ENCODE measurements at regions not wholly inside any gene's neighbourhood (a gene's known extent, or its start where the extent isn't known, plus 50 kb on each side); places are given as distances from the start of the nearest gene placed in this dataset.

DNA sequence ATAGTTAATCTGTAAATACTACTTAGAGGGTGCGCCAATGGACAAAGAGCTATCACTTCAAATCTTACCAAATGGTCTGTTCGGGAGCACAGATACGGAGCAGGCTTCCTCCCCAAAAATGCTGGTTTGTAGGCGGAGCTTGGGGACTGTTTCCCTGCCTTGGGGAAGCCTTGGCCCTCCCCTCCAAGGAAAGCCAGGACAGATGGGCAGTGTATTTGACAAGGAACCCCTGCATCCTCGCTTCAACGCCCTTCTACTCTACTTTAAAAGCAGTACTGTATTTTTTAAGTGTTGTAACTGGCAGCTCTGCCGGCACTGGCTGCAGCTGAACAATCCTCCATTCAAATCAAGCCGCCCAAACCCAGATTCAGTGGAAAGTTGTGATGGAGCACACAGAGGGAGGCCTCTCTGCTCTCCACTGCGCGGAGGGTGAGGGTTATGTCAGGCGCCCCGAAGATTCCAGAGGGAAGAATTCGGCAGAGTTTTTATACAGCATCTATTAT, 83.1 kb upstream of the FNDC3B start:
- DNase-seq (ENCODE audit: low spot score) = no peak

DNA sequence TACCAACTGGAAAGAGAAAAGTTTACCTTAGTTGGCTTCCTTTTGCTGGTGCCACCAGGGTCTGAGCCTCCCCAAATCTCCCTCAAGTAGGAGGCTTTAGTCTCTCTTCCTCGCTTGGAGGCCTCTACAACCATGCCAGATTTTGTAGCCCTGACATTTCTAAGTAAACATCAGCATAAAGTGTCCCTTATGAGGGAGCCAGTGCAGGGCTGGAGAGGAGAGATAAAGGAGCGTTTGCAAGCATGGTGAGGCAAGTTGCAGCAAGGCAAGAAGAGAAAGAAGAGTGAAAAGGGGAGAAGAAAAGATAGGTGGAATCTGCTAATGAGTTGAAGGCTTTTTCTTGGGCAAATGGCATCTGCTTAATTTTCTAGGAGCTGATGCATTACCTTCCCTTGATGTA, 82.7 kb upstream of the FNDC3B start:
- DNase-seq (ENCODE audit: low spot score) = no peak

DNA sequence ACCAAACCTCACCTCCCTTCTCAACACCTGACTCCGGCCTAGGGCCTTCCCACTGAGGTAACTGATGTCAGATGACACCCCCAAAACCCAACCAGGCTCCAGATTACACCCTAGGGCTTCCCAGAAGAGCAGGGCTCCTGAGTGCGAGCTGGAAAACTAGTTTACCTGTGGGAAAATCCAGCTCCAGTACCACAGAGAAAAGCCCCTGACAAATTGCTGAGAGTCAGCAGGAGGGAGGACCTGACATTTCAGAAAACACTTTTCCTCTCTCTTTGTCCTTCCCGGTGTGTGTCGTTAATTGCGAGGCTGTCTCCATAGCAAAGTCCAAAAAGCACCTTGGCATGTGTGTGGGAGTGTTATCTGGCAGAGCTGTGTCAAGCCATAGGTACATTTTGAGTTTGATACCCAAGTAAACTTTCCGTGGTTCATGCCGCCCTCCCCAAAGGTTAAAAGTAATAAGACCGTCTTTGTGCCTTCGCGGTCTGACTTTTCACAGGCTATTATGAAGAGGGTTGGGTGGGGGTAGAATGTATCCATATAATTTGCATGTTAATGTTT, 79.8 kb upstream of the FNDC3B start:
- no peak for DNase-seq (ENCODE audit: low spot score)

DNA sequence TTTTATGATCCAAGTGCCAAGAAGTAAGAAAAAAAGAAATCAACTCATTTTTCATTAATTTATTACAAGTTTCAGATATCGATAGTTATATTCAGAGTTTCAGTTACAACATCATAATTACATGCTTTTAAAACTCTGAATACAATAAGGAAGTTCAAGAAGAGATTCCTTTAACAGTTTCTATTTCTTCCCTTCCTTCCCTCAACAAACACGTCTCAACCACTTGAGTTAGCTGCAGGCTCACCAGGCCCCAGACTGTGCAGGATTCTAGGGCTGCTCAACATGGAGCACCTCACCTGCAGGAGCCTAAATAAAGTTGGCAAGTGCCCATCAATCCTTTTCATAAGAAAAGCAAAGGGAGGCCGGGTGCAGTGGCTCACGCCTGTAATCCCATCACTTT, 79.2 kb upstream of the FNDC3B start:
- no peak for DNase-seq (ENCODE audit: low spot score)

DNA sequence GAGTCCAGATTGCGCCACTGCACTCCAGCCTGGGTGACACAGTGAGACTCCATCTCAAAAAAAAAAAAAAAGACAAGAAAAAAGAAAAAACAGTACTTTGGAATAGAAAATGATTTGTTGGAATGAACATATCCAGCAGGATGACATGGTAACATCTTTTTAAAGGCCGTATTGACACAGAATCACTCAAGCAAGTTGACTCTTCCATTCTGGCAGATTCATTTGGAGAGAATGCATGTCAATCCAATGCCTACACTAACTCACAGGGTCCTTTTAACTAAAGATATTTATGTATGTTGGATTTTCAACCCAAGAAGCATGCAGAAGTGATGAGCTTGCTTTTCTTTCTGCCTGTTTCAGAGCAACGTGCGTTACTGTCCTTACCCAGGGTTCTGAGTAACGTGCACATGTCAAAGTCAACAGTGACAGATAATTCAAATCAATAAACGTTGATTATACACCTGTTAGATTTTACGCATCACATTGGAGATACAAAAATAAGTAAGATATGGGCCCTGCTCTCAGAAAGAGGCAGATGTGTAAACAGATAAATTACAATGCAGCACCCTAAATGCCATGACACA, 77.1 kb upstream of the FNDC3B start:
- DNase-seq (ENCODE audit: low spot score) = no peak

DNA sequence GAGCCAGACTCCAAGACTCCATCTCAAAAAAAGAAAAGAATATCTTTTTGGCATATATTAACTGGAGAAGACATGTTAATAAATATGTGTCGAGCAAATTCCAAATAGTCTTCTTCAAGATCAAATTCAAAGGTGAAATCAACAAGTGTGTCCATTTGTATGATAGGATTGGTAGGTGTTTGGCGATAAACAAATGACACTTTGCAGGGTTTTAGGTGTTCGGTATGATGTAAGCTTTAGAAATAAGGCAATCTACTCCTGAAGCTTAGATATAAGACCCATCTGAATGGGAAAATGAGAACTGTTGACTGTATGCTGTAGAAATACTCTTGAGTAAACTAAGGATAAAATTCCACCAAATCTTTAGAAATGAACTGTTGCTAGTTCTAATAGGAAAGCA, 75.8 kb upstream of the FNDC3B start:
- DNase-seq (ENCODE audit: low spot score) = no peak

DNA sequence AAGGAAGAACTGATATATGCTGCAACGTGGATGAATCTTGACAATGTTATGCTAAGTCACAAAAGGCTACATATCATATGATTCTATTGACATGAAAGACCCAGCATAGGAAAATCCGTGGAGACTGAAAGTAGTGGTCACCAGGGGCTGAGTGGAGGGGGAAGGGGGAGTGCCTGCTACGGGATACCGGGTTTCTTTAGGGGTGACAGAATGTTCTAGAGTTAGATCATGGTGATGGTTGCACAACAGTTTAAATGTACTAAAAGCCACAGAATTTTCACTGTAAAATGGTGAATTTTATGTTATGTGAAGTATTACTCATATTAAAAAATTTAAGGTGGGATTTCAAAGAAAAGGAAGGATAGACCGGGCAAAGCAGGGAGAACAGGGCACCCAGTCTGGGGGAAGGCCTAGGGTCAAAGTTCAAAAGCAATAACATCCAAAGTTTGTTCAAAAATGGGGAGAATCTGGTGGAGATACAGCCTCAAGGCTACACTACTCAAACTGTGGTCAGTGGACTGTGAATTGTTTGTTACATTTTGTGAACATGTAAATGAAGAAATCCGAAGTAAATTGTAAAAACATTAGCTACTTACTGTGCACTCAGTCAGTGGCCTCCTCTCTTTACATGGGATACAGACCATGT, 74.2 kb upstream of the FNDC3B start:
- DNase-seq (ENCODE audit: low spot score) = no peak

DNA sequence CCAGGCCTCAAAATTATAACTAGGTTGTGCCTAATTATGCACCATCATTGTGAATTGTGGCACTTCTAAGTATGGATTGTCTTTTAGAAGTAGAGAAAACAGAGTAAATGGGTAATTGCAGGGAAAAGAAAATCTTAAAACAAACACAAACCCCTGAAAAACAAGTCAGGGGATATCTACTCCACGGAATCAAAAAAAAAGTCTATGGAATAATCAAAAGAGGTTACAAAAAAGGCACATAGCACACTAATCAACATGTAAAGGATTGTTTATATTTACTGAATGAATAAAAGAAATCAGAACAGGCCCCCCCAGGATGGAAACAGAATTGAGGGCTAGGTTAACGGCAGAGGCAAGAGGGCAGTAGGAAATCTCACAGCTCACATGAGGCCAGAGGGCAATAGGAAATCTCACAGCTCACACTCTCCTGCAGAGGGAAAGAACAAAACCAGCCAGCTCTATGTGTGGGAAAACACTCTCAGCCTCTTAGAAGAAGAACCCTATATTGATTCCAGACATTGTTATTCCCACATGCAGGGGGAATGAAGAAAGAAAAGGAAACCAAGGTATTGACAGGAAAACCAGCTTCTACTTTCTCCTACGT, 72.7 kb upstream of the FNDC3B start:
- no peak for DNase-seq (ENCODE audit: low spot score)

DNA sequence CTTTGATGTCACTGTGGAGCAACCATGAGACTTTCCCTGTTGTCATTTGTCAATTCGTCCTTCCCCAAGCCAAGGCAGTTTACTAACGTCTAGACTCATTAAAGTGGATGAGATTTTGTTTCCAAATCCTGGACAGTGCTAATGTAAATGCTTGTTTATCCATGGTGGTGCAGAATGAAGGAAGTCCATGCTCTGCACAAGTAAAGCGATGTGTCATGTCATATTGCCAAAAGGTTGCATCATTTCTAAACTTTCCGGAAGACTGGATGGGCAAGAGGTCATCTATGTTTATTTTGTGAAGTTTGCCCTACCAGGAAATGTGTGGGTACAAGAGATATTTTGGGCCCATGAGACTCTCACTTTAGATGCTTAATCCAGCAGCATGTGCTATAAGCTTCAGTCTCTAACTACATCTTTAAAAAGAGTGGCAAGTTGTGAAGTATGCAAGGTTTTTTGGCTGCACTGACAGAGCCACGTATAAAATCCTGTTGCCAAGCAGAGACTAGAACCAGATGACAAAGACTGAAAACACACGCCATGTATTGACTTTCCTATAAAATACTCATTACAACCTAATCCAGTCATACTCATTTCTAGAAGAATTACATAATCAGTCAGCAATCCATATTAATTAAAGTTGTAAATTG, 72.1 kb upstream of the FNDC3B start:
- DNase-seq (ENCODE audit: low spot score) = peak; percentile 96

DNA sequence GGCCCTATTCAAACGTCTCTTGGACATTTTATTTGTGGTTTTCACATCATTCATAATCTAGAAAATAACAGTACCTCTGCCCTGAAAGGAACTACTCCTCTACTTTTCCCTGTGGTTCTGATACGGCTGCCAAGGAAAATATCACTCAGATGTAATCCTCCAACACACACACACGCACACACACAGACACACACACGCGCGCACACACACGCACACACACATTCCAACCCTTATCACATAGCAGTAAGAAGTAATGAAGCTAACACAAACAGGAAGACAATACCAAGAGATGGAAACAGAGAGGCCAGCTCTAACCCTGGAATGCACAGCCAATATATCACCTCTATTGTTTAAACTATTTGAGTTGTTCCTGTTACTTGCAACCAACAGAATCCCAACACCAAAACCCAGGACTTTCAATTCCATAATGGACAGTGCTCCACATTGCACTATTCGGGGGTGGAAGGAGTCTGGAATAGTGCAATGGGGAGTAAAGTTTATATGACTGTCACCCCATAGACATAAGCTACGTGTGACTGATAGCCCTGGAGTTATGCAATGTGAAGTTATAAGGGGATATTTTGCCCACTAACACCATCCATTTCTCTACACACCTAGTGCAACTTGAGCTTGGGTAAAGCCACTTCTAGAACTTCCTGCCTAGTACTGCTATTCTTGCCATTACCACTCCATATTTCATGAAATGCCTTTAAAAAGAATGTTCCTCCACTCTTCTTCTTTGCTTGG, 71.3 kb upstream of the FNDC3B start:
- DNase-seq (ENCODE audit: low spot score) = peak; percentile 82

DNA sequence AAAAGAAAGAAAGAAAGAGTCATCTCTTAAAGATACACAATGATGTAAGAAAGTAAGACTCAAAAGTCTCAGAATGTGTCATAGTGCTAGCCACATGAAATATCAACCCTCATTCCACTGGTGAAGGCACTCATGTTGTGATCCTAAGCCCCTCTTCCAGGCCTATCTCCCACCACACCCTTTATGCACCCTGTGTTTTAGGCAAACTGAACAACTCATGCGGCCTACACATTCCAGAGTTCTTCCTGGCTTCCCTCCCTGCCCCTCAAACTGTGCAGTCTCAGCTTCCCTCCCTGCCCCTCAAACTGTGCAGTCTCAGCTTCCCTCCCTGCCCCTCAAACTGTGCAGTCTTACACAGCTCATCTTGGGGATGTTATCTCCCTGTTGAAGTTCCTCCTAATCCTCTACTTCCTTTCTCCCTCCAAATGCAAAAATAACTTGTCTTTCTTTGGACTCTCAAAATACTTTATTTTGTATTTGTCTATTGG, 69.0 kb upstream of the FNDC3B start:
- no peak for DNase-seq (ENCODE audit: low spot score)

DNA sequence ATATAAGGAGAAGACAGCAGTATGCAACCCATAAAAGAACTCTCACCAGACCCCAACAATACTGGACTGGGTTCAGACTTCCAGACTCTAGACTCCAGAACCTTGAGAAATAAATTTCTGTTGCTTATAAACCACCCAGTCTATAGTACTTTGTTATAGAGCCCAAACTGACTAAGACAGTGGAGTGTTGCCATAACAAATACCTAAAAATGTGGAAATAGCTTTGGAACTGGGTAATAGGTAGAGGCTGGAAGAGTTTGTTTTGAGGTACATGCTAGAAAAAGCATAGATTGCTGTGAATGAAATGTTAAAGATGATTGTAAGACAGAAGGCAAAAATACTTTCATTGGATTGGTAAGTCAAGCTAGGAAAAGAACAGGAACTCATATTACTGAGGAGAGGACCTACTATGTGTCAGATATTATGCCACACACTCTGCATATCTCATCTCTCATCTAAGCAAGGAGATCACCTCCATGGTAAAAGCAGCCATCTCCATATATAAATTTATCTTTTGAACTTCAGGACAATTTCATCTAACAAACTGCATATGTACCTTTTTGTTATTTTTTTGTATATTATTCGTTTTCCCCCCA, 67.4 kb upstream of the FNDC3B start:
- no peak for DNase-seq (ENCODE audit: low spot score)

DNA sequence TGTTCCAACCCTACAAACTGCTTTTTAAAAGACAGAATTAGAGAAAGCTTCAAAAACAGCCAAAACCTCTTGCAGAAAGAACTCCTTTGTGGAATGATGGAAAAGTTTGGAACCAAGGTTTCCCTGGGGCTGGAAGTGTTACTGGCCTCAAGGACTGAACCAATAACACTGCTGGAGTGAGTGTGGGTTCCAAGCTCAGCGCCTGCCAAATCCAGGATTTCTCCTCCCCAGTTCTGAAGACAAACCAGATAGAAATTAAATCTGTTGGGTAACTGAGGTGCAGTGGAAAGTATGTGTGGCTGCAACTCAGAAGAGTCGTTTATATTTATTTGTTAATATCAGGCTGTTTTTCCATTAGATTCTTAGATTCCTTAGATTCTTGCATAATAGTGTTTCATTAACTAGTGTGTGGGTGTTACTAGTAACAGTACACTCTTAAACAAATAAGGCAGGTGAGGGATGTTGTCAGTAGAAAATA, 66.5 kb upstream of the FNDC3B start:
- DNase-seq (ENCODE audit: low spot score) = no peak

DNA sequence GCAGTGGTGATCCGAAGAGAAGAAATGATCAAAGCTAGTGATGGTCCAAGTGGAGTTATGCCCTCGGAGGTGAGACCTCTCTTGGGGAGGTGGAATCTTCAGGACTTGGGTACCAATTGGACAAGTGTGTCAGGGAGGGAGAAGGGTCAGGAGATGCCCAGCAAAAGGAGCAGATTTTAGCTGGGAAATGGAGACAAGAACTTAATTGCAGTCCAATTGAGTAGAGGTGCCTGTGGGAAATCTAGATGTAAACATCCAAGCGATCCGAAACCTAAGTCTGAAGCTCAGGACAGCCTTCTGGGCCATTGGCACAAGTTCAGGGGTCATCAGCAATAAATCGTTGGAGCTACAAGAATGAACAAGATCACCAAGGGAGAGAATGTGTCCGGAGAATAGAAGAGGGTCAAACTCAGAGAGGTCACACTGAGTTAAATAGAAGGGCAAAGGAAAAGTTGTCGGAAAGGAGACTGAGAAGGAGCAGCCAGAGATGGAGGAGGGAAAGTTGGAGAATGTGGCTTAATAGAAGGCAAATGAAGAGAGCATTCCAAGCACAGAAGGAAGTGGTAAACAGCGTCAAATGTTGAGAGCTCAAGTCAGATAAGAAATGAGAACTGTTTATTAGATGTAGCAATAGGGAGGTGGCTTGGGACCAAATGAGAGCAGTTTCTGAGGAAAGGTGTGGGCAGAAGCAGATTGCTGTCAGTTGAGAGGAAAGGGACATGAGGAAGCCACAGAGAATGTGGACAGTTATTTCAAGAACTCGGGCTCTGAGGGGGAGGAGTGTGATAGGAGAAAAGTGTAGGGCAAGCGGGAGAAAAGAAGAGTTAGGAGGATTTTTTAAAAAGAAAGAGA, 64.2 kb upstream of the FNDC3B start:
- DNase-seq (ENCODE audit: low spot score) = peak; percentile 82

DNA sequence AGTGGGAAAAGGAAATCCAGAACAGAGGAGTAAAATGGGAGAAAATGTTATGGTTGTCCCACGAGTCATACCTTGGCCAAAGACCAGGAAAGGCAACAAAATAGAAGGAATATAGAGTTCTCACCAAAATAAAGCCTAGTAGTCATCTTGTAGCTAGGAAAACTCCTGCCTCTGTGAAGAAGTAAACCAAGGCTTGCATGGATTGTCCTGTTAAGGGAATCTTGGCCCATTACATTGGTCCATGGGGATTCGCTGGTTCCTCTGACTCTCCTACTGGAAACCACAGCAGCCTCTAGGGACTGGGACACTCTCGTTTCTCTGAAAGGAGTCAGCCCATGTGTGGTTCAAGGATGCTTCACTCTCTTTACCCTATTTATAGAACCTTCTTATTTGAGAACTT, 62.9 kb upstream of the FNDC3B start:
- no peak for DNase-seq (ENCODE audit: low spot score)

DNA sequence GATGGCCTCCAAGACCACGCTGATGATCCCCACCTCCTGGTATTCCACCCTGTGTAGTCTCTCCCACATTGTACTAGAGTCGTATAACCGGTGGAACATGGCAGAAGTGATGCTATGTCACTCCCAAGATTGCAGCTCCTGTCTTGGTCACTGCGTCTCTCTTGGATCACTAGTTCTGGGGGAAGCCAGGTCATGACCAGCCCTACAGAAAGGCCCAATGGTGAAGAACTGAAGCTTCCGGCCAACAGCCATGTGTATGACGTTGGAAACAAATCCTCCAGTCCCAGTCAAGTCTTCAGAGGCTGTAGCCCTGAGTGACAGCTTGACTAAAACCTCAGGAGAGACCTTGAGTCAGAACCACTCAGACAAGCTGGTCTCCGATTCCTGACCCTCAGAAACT, 61.9 kb upstream of the FNDC3B start:
- DNase-seq (ENCODE audit: low spot score) = no peak

DNA sequence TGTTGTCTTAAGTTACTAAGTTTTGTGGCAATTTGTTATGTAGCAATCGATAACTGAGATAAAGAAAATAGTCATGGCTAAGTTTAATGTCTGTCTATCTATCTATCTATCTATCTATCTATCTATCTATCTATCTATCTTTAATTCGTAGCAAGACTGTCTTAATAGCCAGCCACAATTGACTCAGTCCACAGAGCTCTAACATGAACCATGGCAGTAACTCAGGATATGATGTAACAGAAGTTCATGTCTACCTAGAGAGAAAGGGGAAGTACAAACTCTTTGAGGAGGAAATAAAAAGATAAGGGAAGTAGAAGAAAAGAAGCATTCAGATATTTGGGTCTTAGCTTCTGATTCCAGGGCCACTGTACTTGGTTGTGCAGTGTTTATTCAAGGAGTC, 61.5 kb upstream of the FNDC3B start:
- no peak for DNase-seq (ENCODE audit: low spot score)

DNA sequence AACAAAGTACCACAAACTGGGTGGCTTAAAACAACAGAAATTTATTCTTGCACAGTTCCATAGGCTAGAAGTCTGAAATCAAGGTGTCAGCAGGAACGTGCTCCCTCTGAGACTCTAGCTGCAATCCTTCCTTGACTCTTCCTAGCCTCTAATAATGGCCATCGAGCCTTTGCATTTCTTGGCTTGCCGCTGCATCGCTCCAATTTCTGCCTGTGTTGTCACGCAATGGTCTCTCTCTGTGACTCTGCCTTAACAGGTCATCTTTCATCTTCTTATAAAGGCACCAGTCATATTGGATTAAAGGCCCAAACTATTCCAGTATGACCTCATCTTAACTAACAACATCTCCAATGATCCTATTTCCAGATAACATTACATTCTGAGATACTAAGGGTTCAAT, 61.0 kb upstream of the FNDC3B start:
- DNase-seq (ENCODE audit: low spot score) = no peak

DNA sequence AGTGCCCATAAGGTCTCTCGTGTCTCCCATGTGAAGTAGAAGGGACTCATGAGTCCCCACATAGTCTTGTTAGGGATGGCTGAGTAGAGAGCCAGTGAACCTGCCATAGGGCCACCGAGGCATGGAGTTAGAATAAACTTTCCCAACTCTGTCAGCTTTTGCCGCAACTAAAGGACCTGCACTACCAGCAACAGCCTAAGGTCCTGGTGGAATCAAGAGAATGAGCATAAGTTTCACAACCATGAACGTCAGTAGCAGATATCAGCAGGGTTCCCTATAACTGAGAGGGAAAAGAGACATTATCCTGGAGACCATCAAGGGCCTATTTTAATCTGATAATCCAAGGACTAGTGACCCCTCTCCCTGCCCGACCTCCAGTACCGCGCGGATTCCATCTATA, 60.3 kb upstream of the FNDC3B start:
- DNase-seq (ENCODE audit: low spot score) = no peak

DNA sequence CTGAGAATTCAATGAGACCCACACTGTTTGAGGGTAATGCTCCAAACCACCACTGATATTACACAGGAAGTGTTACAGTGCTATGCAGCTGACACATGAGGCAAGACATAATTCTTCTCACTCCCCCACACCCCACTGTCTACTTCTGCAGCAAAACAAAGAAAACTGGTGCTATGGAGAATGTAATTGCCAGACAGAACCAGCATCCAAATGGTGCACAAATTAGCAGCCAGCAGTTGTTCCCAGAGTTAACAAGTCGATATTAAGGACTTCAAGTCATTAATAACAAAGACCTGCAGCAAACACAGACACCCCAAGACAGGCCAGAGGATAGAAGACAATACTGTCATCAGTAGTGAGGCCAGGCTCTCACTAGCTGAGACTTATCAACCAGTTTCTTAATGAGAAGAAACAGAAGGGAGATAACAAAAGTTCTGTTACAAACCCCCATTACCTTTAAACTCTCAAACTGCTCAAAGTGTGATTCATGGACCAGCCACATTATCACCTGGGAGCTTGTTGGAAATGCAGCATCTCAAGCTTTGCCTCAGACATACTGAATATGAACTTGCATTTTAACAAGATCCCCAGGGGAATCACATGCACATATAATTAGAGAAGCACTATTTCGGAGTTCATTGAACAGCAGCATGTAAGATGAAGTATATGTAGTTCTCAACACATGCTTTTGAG, 58.7 kb upstream of the FNDC3B start:
- no peak for DNase-seq (ENCODE audit: low spot score)

Data from H4 (cell line).